ENCODE measurements at regions not wholly inside any gene's neighbourhood (a gene's known extent, or its start where the extent isn't known, plus 50 kb on each side); places are given as distances from the start of the nearest gene placed in this dataset.

DNA sequence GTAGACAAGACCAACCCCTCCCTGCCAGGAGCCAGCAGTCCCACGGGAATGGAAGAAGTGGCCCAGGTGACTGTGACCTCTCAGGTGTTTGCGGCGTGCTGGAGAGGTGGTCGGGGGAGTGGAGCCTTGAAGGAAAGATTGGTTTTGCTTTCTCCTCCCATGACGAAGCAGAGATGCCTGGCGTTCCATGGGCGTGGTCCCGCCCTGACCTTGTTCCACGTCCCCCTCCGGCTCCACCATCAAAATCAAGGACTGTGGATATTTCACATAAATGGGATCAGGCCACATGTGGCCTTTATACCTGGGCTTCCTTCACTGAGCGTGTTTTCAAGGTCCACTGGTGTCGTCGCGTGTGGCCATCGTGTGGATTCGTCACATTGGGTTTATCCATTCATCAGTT is 270.6 kb upstream of the TNRC6C start:
- Histone ChIP-seq H3K27ac (ENCODE audit: low read depth in 1 of 2, low read length in 2 of 2) (no peak overlapping the region), H3K9me3 (ENCODE audit: control insufficient read depth in 1 of 2, insufficient read depth in 1 of 2, low read length in 2 of 2) (no peaks in the 10 kb centered on the region), H3K4me3 (ENCODE audit: low read length) (no peak overlapping the region), H3K36me3 (ENCODE audit: insufficient read depth, low read length) (no peaks in the 10 kb centered on the region), H3K27me3 (ENCODE audit: control insufficient read depth in 1 of 2, insufficient read depth in 2 of 2, low read length in 2 of 2) (no peaks in the 10 kb centered on the region), H3K4me1 (ENCODE audit: insufficient read depth, low read length) (peaks cover 32% of the 10 kb centered on the region)
- intact Hi-C loops (cut with DNase I, micrococcal nuclease): no loop called here
- Mint-ChIP-seq H3K4me1 (ENCODE audit: low read depth) (peaks cover 31% of the 10 kb centered on the region), H3K36me3 (ENCODE audit: low read depth) (no peaks in the 10 kb centered on the region), H3K9me3 (no peaks in the 10 kb centered on the region), H3K27ac (no peak overlapping the region), H3K27me3 (peaks cover 10% of the 10 kb centered on the region), H3K4me3 (no peak overlapping the region)
- no peak for DNase-seq
- CTCF ChIA-PET: no interaction called here
- TF ChIP-seq CTCF (IDR thresholded peaks at IDR 0.05): no peak
- POLR2A ChIA-PET: no interaction called here
- no peak for ATAC-seq (ENCODE audit: poor library complexity)

- CTCF ChIA-PET: no interaction called here
- ATAC-seq (ENCODE audit: poor library complexity): no peak
Observed at GRCh38 chr17:77688369-77688768, 270.1 kb upstream of the TNRC6C start.

DNA sequence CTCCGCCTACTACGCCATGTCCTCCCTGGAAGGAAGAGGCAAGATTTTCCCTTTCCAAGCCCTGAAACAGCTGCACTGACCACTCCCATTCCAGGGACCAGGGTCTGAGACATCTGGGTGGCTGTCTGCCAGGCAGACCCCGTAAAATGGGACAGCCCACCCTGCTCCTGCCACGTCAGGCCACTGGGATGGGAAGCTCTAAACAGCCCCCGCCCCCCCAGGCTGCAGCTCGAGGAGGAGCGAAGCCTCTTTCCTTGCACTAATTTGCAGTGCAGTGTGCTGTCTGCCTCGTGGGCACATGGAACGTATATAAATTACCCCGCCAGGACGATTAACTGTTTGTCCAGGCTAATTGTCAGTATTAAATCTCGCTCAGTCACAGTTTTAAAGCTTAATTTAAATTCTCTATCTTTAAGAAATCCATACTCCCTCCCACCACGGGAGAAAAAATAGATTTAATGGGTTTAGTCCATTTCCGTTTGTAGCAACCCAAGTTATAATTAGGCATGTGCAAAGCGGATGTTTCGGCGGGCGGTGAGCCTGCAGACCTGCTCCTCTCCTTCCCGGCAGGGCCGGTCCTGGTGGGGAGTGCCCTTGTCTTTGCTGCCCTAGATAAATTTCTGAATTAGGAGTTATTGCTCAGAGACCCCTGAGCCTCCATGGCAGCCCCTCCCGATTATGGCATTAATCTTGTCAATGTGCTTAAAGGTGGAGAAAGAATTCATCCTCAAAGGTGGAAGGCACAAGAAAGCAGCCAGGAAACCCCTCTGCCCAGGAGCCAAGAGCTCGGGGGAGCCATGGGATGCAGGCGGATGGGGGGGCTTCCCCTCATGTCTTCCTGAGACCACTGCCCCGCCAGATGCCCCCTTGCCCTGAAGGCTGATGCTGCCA is 268.0 kb upstream of the TNRC6C start:
- H3K36me3 Mint-ChIP-seq (ENCODE audit: low read depth): no peaks in the 10 kb centered on the region
- CTCF ChIA-PET: interaction anchor here (1.0 kb wide), 1 partner anchor 328 kb away, joined by 3 read pairs; no protein-coding TSS in a partner anchor
- DNase-seq: peak in 6 of 14 experiments; percentile 12 to 47 (median 37)
- peak overlapping the region; percentile 21 for H3K4me3 ChIP-seq (ENCODE audit: low read length)
- intact Hi-C loops (cut with DNase I, micrococcal nuclease): loop anchor here in 1 of 2 experiments (10.0 kb wide), 1 partner anchor 46 kb away; no protein-coding TSS in a partner anchor
- no peaks in the 10 kb centered on the region for H3K9me3 Mint-ChIP-seq
- H3K27ac ChIP-seq (ENCODE audit: low read depth in 1 of 2, low read length in 2 of 2): no peak overlapping the region
- H3K27me3 Mint-ChIP-seq: peaks cover 10% of the 10 kb centered on the region
- peaks cover 39% of the 10 kb centered on the region for H3K4me1 ChIP-seq (ENCODE audit: insufficient read depth, low read length)
- no peaks in the 10 kb centered on the region for H3K36me3 ChIP-seq (ENCODE audit: insufficient read depth, low read length)
- no peak overlapping the region for H3K27ac Mint-ChIP-seq
- POLR2A ChIA-PET: interaction anchor here (1.4 to 3.5 kb wide), 2 partner anchors 24 to 268 kb away, joined by 5 to 12 read pairs; partner anchors contain the start of gene TNRC6C
- peak overlapping the region; percentile 13 for H3K4me3 Mint-ChIP-seq
- peak; percentile 39 for ATAC-seq (ENCODE audit: poor library complexity)
- H3K4me1 Mint-ChIP-seq (ENCODE audit: low read depth): peaks cover 39% of the 10 kb centered on the region
- no peak for TF ChIP-seq CTCF (IDR thresholded peaks at IDR 0.05)
- H3K27me3 ChIP-seq (ENCODE audit: control insufficient read depth in 1 of 2, insufficient read depth in 2 of 2, low read length in 2 of 2): peaks cover 0 to 5% of the 10 kb centered on the region in 2 experiments
- H3K9me3 ChIP-seq (ENCODE audit: control insufficient read depth in 1 of 2, insufficient read depth in 1 of 2, low read length in 2 of 2): no peaks in the 10 kb centered on the region

More at GRCh38 chr17:77688369-77688768, 270.1 kb upstream of the TNRC6C start:
- intact Hi-C loops (cut with DNase I, micrococcal nuclease): no loop called here
- Mint-ChIP-seq H3K4me1 (ENCODE audit: low read depth) (peaks cover 32% of the 10 kb centered on the region), H3K9me3 (no peaks in the 10 kb centered on the region), H3K4me3 (no peak overlapping the region), H3K27ac (no peak overlapping the region), H3K27me3 (peaks cover 10% of the 10 kb centered on the region), H3K36me3 (ENCODE audit: low read depth) (no peaks in the 10 kb centered on the region)
- Histone ChIP-seq H3K9me3 (ENCODE audit: control insufficient read depth in 1 of 2, insufficient read depth in 1 of 2, low read length in 2 of 2) (no peaks in the 10 kb centered on the region), H3K36me3 (ENCODE audit: insufficient read depth, low read length) (no peaks in the 10 kb centered on the region), H3K4me3 (ENCODE audit: low read length) (no peak overlapping the region), H3K27me3 (ENCODE audit: control insufficient read depth in 1 of 2, insufficient read depth in 2 of 2, low read length in 2 of 2) (no peaks in the 10 kb centered on the region), H3K27ac (ENCODE audit: low read depth in 1 of 2, low read length in 2 of 2) (no peak overlapping the region), H3K4me1 (ENCODE audit: insufficient read depth, low read length) (peaks cover 37% of the 10 kb centered on the region)
- no peak for TF ChIP-seq CTCF (IDR thresholded peaks at IDR 0.05)
- POLR2A ChIA-PET: no interaction called here
- no peak for DNase-seq
